HEK293 (cell line): ENCODE measurements at regions not wholly inside any gene's neighbourhood (a gene's known extent, or its start where the extent isn't known, plus 50 kb on each side); places are given as distances from the start of the nearest gene placed in this dataset.

ENCODE experiments used
- CTCF ChIA-PET: fragments of 350-600 bp; formaldehyde crosslinking; extraction: SDS; loops from one replicate; lab custom pipeline; 2021; ENCODE audit warnings: antibody characterized with exemption; lab: Yijun Ruan, JAX
- POLR2A ChIA-PET: fragments of 300-600 bp; formaldehyde crosslinking; extraction: SDS; loops from one replicate; lab custom pipeline; 2020; ENCODE audit warnings: antibody characterized with exemption, inconsistent platforms; lab: Yijun Ruan, JAX
- H3K27ac ChIP-seq: fragments of 200-500 bp; sonication (Bioruptor generic); 2 replicates; pipeline ENCODE4 v1.5.1; 2014; ENCODE audit warnings: low read depth, low read length, control low read depth, inconsistent platforms; ENCODE audit errors: extremely low read depth
- H3K36me3 ChIP-seq, 2 experiments: fragments of 200-500 bp in 1 of 2; sonication (Bioruptor generic) in 1 of 2; 1 replicate in 1 of 2; 2 replicates in 1 of 2; pipeline ENCODE4 v1.5.1; 2014 to 2017; ENCODE audit warnings: inconsistent platforms in 2 of 2, low read length in 2 of 2; ENCODE audit not compliant: control insufficient read depth in 2 of 2, insufficient read depth in 1 of 2
- H3K4me1 ChIP-seq: fragments of 200-500 bp; sonication (Bioruptor generic); 2 replicates; pipeline ENCODE4 v1.5.1; 2014; ENCODE audit warnings: mild to moderate bottlenecking, low read length, inconsistent platforms; ENCODE audit not compliant: control insufficient read depth, insufficient read depth
- H3K4me3 ChIP-seq: 2 replicates; pipeline ENCODE4 v1.5.1; 2011; ENCODE audit warnings: low read depth, mild to moderate bottlenecking, control low read depth, low read length, moderate library complexity
- H3K9me3 ChIP-seq: fragments of 200-500 bp; sonication (Bioruptor generic); 2 replicates; pipeline ENCODE4 v1.5.1; 2014; ENCODE audit warnings: low read depth, low read length, inconsistent platforms; ENCODE audit not compliant: control insufficient read depth, insufficient read depth
- GLIS2 ChIP-seq: fragments of 450-650 bp; formaldehyde crosslinking; IDR thresholded peaks from 2 replicates; pipeline ENCODE4 v1.5.1; 2016; ENCODE audit warnings: missing biosample characterization, missing genetic modification characterization
- HOXC10 ChIP-seq: sonication (generic); formaldehyde crosslinking; IDR thresholded peaks from 2 replicates; pipeline ENCODE4 v1.8.1; 2023; ENCODE audit warnings: mild to moderate bottlenecking, missing genetic modification reagents
- PRDM4 ChIP-seq: fragments of 450-650 bp; formaldehyde crosslinking; IDR thresholded peaks from 2 replicates; pipeline ENCODE4 v1.5.1; 2017; ENCODE audit warnings: missing biosample characterization, missing genetic modification characterization
- WT1 ChIP-seq: fragments of 450-650 bp; formaldehyde crosslinking; IDR thresholded peaks from 2 replicates; pipeline ENCODE4 v1.5.1; 2016; ENCODE audit warnings: missing biosample characterization, missing genetic modification characterization
- ZBTB44 ChIP-seq: fragments of 450-650 bp; IDR thresholded peaks from 2 replicates; pipeline ENCODE4 v1.5.1; 2018; ENCODE audit warnings: missing biosample characterization, mild to moderate bottlenecking, missing genetic modification characterization
- ZNF132 ChIP-seq: fragments of 450-650 bp; formaldehyde crosslinking; IDR thresholded peaks from 2 replicates; pipeline ENCODE4 v1.5.1; 2017; ENCODE audit warnings: missing biosample characterization, missing genetic modification characterization, borderline replicate concordance
- ZNF133 ChIP-seq: fragments of 450-650 bp; formaldehyde crosslinking; IDR thresholded peaks from 2 replicates; pipeline ENCODE4 v1.5.1; 2016; ENCODE audit warnings: missing biosample characterization, missing genetic modification characterization
- ZNF140 ChIP-seq: fragments of 450-650 bp; formaldehyde crosslinking; IDR thresholded peaks from 2 replicates; pipeline ENCODE4 v1.5.1; 2016; ENCODE audit warnings: missing biosample characterization, missing genetic modification characterization
- ZNF26 ChIP-seq: fragments of 450-650 bp; formaldehyde crosslinking; IDR thresholded peaks from 2 replicates; pipeline ENCODE4 v1.5.1; 2016; ENCODE audit warnings: missing biosample characterization, missing genetic modification characterization
- ZNF266 ChIP-seq: fragments of 450-650 bp; formaldehyde crosslinking; IDR thresholded peaks from 2 replicates; pipeline ENCODE4 v1.5.1; 2016; ENCODE audit warnings: missing biosample characterization, missing genetic modification characterization, low read depth
- ZNF274 ChIP-seq, 2 experiments: fragments of 200-500 bp in 1 of 2; fragments of 450-650 bp in 1 of 2; sonication (Bioruptor generic) in 1 of 2; formaldehyde crosslinking in 1 of 2; IDR thresholded peaks; 2 replicates each; pipeline versions ENCODE4 v1.5.1 to v1.6.1; 2014 to 2016; ENCODE audit warnings: borderline replicate concordance in 1 of 2, inconsistent platforms in 1 of 2, low read length in 1 of 2, missing biosample characterization in 1 of 2, missing genetic modification characterization in 1 of 2
- ZNF394 ChIP-seq: fragments of 450-650 bp; formaldehyde crosslinking; IDR thresholded peaks from 2 replicates; pipeline ENCODE4 v1.5.1; 2016; ENCODE audit warnings: missing biosample characterization, missing genetic modification characterization, mild to moderate bottlenecking, moderate library complexity, borderline replicate concordance
- ZNF433 ChIP-seq: fragments of 450-650 bp; formaldehyde crosslinking; IDR thresholded peaks from 2 replicates; pipeline ENCODE4 v1.5.1; 2016; ENCODE audit warnings: missing biosample characterization, missing genetic modification characterization, low read depth
- ZNF510 ChIP-seq: fragments of 450-650 bp; formaldehyde crosslinking; IDR thresholded peaks from 2 replicates; pipeline ENCODE4 v1.5.1; 2018; ENCODE audit warnings: mild to moderate bottlenecking, missing genetic modification characterization, missing biosample characterization; ENCODE audit not compliant: insufficient replicate concordance
- ZNF529 ChIP-seq: fragments of 450-650 bp; formaldehyde crosslinking; IDR thresholded peaks from 2 replicates; pipeline ENCODE4 v1.5.1; 2017; ENCODE audit warnings: missing genetic modification characterization, missing biosample characterization; ENCODE audit not compliant: insufficient replicate concordance
- ZNF692 ChIP-seq: fragments of 450-650 bp; formaldehyde crosslinking; IDR thresholded peaks from 2 replicates; pipeline ENCODE4 v1.5.1; 2016; ENCODE audit warnings: missing biosample characterization, missing genetic modification characterization
- ZSCAN18 ChIP-seq: fragments of 450-650 bp; formaldehyde crosslinking; IDR thresholded peaks from 2 replicates; pipeline ENCODE4 v1.5.1; 2016; ENCODE audit warnings: missing biosample characterization, missing genetic modification characterization

- TF ChIP-seq PRDM4 (tag by site-specific recombination) (no peak), ZNF529 (no peak), ZNF692 (no peak), ZBTB44 (tag by site-specific recombination) (no peak), ZNF394 (no peak), ZNF274 (IDR thresholded peaks at IDR 0.05; ENCODE audit: low read length) (no peak), ZNF274 (tag by site-specific recombination; IDR thresholded peaks at IDR 0.05; ENCODE audit: borderline replicate concordance) (no peak), ZNF26 (tag by site-specific recombination) (no peak), ZSCAN18 (tag by site-specific recombination) (no peak), ZNF132 (tag by site-specific recombination) (no peak)
These were observed 1037.0 kb upstream of the SLIT2 start (continued) for GRCh38 chr4:19214591-19215186.

- H3K27ac ChIP-seq: no peak overlapping the region
- H3K4me3 ChIP-seq: no peak overlapping the region
- ChIA-PET POLR2A (no interaction called here), CTCF (interaction anchor here (0.6 kb wide), 1 partner anchor 111 kb away, joined by 3 read pairs; no protein-coding TSS in a partner anchor)
- no peaks in the 10 kb centered on the region for H3K4me1 ChIP-seq
- H3K9me3 ChIP-seq: no peaks in the 10 kb centered on the region
- H3K36me3 ChIP-seq: no peaks in the 10 kb centered on the region
- TF ChIP-seq ZNF26 (tag by site-specific recombination): no peak
- no peak for TF ChIP-seq ZNF433 (tag by site-specific recombination)
- TF ChIP-seq ZNF133 (tag by site-specific recombination): no peak
- no peak for TF ChIP-seq WT1
- TF ChIP-seq HOXC10 (CRISPR knock-in tag): no peak
- no peak for TF ChIP-seq ZNF266 (tag by site-specific recombination)
- no peak for TF ChIP-seq ZNF510
- no peak for TF ChIP-seq ZNF140 (tag by site-specific recombination)
- no peak for TF ChIP-seq GLIS2
- TF ChIP-seq, all 188 proteins: peak for 0
These were observed 1038.3 kb upstream of the SLIT2 start for GRCh38 chr4:19213388-19213787.
